ENCODE measurements at regions not wholly inside any gene's neighbourhood (a gene's known extent, or its start where the extent isn't known, plus 50 kb on each side); places are given as distances from the start of the nearest gene placed in this dataset.

DNA sequence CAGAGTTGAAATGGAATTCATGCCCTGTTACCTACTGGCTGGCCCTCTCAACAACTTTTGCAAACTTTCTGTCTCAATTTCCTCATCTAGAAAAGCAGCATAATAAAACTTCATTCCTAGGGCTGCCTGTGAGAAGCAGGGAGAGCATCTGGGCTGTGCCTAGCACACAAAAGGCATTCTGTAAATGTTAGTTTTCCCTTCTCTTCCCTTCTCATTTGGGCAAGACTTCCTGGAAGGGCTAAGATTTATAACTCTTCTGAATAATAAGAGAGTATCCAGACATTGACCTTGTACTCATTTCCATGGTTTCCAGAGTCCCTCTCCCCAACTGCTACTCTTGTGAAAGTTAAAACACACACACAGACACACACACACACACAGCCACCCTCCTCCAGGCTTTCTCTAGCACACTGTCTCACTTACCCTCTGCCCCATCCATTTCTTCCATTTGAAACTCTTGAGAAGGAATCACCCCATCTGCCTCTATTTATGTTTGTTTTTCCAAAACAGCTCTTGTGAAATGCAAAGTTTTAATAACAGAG lies 302.1 kb downstream of the SMAD2 start:
- H3K27ac ChIP-seq (ENCODE audit: low read length), result no peak overlapping the region
- TF ChIP-seq EZH2 (IDR thresholded peaks at IDR 0.05; ENCODE audit: borderline replicate concordance, low read depth, low read length, severe bottlenecking), result no peak
- TF ChIP-seq, protein P1, sequence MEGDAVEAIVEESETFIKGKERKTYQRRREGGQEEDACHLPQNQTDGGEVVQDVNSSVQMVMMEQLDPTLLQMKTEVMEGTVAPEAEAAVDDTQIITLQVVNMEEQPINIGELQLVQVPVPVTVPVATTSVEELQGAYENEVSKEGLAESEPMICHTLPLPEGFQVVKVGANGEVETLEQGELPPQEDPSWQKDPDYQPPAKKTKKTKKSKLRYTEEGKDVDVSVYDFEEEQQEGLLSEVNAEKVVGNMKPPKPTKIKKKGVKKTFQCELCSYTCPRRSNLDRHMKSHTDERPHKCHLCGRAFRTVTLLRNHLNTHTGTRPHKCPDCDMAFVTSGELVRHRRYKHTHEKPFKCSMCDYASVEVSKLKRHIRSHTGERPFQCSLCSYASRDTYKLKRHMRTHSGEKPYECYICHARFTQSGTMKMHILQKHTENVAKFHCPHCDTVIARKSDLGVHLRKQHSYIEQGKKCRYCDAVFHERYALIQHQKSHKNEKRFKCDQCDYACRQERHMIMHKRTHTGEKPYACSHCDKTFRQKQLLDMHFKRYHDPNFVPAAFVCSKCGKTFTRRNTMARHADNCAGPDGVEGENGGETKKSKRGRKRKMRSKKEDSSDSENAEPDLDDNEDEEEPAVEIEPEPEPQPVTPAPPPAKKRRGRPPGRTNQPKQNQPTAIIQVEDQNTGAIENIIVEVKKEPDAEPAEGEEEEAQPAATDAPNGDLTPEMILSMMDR (IDR thresholded peaks at IDR 0.05; ENCODE audit: borderline replicate concordance, extremely low read depth, low read length, poor library complexity, severe bottlenecking), result no peak
- no peaks in the 10 kb centered on the region for H3K9me3 ChIP-seq (ENCODE audit: insufficient read depth, low read length, severe bottlenecking)
- no peaks in the 10 kb centered on the region for H3K79me2 ChIP-seq (ENCODE audit: insufficient read depth, low read length)
- ATAC-seq (ENCODE audit: insufficient read depth, low read depth), result no peak
- no peaks in the 10 kb centered on the region for H4K20me1 ChIP-seq (ENCODE audit: insufficient read depth, low read length)
- no peak overlapping the region for H3K4me3 ChIP-seq (ENCODE audit: low read depth in 1 of 2, low read length in 2 of 2)
- peaks cover 8% of the 10 kb centered on the region for H3K27me3 ChIP-seq (ENCODE audit: insufficient read depth, low read length, poor library complexity)
- no peak overlapping the region for H3K4me2 ChIP-seq (ENCODE audit: insufficient read depth, low read length)
- no peaks in the 10 kb centered on the region for H3K36me3 ChIP-seq (ENCODE audit: insufficient read depth, low read length)
- H2AFZ ChIP-seq (ENCODE audit: low read depth, low read length), result no peak overlapping the region
- H3K4me1 ChIP-seq (ENCODE audit: insufficient read depth, low read length), result no peaks in the 10 kb centered on the region
- no peak for DNase-seq
- no peak overlapping the region for H3K9ac ChIP-seq (ENCODE audit: low read depth, low read length)

DNA sequence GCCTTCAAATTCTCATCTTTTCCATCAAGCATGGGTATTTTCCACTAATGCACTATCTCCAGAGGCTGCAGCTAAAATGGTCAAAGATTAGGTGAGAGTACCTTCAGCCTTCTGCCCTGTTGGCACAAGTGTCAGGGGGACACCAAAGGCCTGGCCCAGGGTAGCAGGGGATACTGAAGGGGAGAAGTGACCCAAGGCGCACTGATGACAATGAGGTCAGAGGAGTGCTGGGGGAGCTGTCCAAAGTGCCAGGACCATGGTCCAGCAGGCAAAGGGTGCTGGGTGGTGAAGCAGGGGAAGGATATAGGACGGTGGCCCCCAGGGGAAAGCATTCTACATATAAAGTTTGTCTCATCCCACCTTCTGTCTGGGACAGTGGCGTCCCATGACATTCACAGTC lies 303.4 kb downstream of the SMAD2 start:
- H3K79me2 ChIP-seq (ENCODE audit: insufficient read depth, low read length), result no peaks in the 10 kb centered on the region
- ATAC-seq (ENCODE audit: insufficient read depth, low read depth) (no peak), DNase-seq (no peak)
- H3K27me3 ChIP-seq (ENCODE audit: insufficient read depth, low read length, poor library complexity), result peaks cover 9% of the 10 kb centered on the region
- H3K9ac ChIP-seq (ENCODE audit: low read depth, low read length), result no peak overlapping the region
- H3K36me3 ChIP-seq (ENCODE audit: insufficient read depth, low read length), result no peaks in the 10 kb centered on the region
- H3K4me1 ChIP-seq (ENCODE audit: insufficient read depth, low read length), result no peaks in the 10 kb centered on the region
- H3K9me3 ChIP-seq (ENCODE audit: insufficient read depth, low read length, severe bottlenecking), result no peaks in the 10 kb centered on the region
- no peak overlapping the region for H3K27ac ChIP-seq (ENCODE audit: low read length)
- no peaks in the 10 kb centered on the region for H4K20me1 ChIP-seq (ENCODE audit: insufficient read depth, low read length)
- TF ChIP-seq, protein P1 (IDR thresholded peaks at IDR 0.05; ENCODE audit: borderline replicate concordance, extremely low read depth, low read length, poor library complexity, severe bottlenecking), result no peak
- TF ChIP-seq EZH2 (IDR thresholded peaks at IDR 0.05; ENCODE audit: borderline replicate concordance, low read depth, low read length, severe bottlenecking), result no peak
- H2AFZ ChIP-seq (ENCODE audit: low read depth, low read length), result no peak overlapping the region
- no peak overlapping the region for H3K4me3 ChIP-seq (ENCODE audit: low read depth in 1 of 2, low read length in 2 of 2)
- no peak overlapping the region for H3K4me2 ChIP-seq (ENCODE audit: insufficient read depth, low read length)

DNA sequence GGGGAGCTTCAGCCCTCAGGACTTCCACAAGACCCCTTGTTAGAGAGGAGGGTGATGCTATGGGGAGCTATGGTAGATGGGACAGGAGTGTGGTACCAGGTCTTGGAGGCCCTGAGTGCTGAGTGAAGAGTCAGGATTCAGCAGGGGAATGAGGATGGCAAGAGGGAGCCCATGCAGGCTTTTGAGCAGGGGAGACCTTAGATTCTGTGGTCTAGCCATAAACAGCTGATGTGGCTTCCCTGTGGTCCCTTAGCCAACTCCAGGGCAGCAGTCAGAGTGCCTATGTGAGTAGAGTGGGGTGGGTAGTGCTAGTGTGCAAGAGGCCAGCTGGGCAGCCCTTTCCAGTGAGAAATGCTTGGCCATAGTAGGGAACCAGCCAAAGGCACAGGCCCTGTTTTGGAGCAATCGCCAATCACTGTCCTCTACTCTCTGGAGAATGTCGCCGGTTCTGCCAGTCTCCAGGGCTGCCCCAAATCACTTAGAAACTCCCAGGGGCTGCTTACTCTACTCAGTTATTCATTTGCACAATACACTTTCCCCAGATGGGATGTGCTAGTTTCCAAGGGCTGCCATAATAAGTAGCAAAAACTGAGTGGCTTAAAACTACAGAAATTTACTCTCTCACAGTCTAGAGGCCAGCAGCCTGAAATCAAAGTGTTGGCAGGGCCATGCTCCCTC lies 310.5 kb downstream of the SMAD2 start:
- DNase-seq (no peak), ATAC-seq (ENCODE audit: insufficient read depth, low read depth) (no peak)
- Histone ChIP-seq H3K4me2 (ENCODE audit: insufficient read depth, low read length) (no peak overlapping the region), H3K4me1 (ENCODE audit: insufficient read depth, low read length) (no peaks in the 10 kb centered on the region), H3K4me3 (ENCODE audit: low read depth in 1 of 2, low read length in 2 of 2) (no peak overlapping the region), H3K36me3 (ENCODE audit: insufficient read depth, low read length) (no peaks in the 10 kb centered on the region), H3K9ac (ENCODE audit: low read depth, low read length) (no peak overlapping the region), H4K20me1 (ENCODE audit: insufficient read depth, low read length) (no peaks in the 10 kb centered on the region), H3K27me3 (ENCODE audit: insufficient read depth, low read length, poor library complexity) (peaks cover 8% of the 10 kb centered on the region), H3K27ac (ENCODE audit: low read length) (no peak overlapping the region), H2AFZ (ENCODE audit: low read depth, low read length) (no peak overlapping the region), H3K9me3 (ENCODE audit: insufficient read depth, low read length, severe bottlenecking) (no peaks in the 10 kb centered on the region), H3K79me2 (ENCODE audit: insufficient read depth, low read length) (no peaks in the 10 kb centered on the region)
- TF ChIP-seq, protein P1 (IDR thresholded peaks at IDR 0.05; ENCODE audit: borderline replicate concordance, extremely low read depth, low read length, poor library complexity, severe bottlenecking), result no peak
- no peak for TF ChIP-seq EZH2 (IDR thresholded peaks at IDR 0.05; ENCODE audit: borderline replicate concordance, low read depth, low read length, severe bottlenecking)

Data from DND-41 (cell line).